ENCODE measurements at regions not wholly inside any gene's neighbourhood (a gene's known extent, or its start where the extent isn't known, plus 50 kb on each side); places are given as distances from the start of the nearest gene placed in this dataset.
"Not testable (repeated sequence)": the region's sequence is repeated elsewhere in the genome, so short reads cannot be mapped to it uniquely, and the experiment has no call there.

DNA sequence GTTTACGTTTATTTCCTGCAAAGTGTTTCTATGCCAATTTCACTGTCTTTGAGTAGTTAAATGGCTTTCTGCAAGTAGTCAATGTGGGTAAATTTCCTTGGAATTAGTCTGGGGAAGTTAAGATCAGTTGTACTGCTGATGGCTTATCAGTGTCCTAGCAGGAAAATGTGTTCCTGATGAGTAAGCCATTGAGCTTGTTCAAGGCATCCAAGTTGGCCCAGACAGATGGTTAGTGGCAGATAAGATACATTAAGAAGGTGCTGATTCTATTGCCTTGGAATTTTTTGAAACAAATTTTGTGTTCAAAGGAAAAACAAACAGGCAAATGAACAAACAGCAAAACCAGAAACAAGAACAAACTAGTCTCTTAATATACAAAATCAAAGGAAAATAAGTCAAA is 258.4 kb downstream of the MAP2K6 start:
- H3K4me3 ChIP-seq (ENCODE audit: low read depth, low read length) = no peak overlapping the region
- TF ChIP-seq, protein P1, sequence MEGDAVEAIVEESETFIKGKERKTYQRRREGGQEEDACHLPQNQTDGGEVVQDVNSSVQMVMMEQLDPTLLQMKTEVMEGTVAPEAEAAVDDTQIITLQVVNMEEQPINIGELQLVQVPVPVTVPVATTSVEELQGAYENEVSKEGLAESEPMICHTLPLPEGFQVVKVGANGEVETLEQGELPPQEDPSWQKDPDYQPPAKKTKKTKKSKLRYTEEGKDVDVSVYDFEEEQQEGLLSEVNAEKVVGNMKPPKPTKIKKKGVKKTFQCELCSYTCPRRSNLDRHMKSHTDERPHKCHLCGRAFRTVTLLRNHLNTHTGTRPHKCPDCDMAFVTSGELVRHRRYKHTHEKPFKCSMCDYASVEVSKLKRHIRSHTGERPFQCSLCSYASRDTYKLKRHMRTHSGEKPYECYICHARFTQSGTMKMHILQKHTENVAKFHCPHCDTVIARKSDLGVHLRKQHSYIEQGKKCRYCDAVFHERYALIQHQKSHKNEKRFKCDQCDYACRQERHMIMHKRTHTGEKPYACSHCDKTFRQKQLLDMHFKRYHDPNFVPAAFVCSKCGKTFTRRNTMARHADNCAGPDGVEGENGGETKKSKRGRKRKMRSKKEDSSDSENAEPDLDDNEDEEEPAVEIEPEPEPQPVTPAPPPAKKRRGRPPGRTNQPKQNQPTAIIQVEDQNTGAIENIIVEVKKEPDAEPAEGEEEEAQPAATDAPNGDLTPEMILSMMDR (IDR thresholded peaks at IDR 0.05; ENCODE audit: low read depth, low read length) = no peak

DNA sequence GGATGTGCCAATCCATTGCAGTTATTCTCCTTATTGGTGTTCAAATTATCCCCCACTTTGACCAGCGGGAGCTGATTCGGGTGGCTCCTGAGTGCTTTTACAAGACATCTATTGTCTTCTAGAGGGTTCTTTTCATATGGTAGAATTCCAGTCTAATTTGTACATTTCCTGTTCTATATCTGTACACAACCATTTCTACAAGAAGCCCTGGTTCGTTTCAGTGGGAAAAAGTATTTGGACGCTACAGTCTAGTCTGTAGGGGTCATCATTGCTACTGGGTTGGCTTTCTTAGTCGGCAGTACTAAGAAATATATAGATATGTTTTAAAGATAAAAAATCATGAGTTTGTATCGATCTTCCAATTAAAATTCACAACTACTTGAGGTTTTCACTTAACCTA is 262.6 kb downstream of the MAP2K6 start:
- TF ChIP-seq, protein P1 (IDR thresholded peaks at IDR 0.05; ENCODE audit: low read depth, low read length) = no peak
- no peak overlapping the region for H3K4me3 ChIP-seq (ENCODE audit: low read depth, low read length)

DNA sequence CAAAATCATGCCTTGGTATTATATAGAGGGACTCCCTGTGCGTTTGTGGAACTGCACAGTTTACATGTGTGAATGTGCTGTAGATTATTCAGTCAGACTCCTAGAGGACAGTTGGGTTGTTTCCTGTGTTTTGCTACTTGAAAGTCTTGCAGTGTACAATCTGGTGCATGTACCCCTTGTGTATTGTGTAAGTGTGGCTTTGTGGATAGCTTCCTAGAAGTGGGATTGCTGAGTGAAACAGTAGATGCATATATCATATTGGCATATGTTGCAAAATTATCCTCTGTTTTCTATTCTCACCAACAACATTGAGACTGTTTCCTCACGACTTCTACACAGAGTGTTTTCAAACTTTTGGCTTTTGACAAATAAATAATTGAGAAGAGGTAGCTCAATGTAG is 263.7 kb downstream of the MAP2K6 start:
- TF ChIP-seq, protein P1 (IDR thresholded peaks at IDR 0.05; ENCODE audit: low read depth, low read length) = no peak
- H3K4me3 ChIP-seq (ENCODE audit: low read depth, low read length) = no peak overlapping the region

DNA sequence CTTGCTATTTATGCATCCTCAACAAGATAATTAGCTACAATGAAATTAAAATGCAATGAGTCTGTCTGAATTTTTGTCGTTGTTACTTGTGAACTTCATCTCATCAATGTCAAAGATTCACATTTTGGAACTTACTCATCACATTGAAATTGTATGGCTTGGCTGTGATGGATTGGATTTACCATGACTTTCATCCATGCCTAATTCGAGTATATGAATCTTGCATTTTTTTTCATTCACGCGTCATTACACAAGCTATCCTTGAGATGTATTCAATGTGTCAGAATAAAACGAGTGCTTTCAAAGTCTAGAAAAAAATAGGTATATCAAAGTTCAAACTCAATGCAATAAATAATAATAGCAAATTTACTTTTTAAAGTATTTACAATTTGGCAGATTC is 265.3 kb downstream of the MAP2K6 start:
- TF ChIP-seq, protein P1 (IDR thresholded peaks at IDR 0.05; ENCODE audit: low read depth, low read length) = no peak
- no peak overlapping the region for H3K4me3 ChIP-seq (ENCODE audit: low read depth, low read length)

DNA sequence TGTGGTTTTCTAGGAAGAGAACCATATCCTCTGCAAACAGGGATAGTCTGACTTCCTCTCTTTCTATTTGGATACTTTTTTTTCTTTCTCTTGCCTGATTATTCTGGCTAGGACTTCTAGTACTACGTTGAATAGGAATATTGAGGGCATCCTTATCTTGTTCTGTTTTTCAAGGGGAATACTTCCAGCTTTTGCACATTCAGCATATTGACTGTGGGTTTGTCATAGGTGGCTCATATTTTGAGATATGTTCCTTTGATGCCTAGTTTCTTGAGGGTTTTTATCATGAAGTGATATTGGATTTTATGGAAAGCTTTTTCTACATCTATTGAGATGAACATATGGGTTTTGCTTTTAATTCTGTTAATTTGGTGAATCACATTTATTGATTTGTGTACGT is 269.8 kb downstream of the MAP2K6 start:
- TF ChIP-seq, protein P1 (IDR thresholded peaks at IDR 0.05; ENCODE audit: low read depth, low read length) = no peak
- H3K4me3 ChIP-seq (ENCODE audit: low read depth, low read length) = no peak overlapping the region

DNA sequence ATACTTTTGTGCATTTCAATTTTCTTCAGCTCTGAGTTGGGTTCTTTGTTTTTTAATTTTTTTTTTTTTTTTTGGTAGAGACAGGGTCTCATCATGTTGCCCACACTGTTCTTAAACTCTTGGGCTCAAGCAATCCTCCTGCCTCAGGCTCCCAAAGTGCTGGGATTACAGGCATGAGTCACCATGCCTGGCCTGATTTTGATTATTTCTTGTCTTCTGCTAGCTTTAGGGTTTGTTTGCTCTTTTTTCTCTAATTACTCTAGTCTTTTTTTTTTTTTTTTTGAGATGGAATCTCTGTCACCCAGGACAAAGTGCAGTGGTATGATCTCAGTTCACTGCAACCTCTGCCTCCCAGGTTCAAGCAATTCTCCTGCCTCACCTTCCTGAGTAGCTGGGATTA is 270.7 kb downstream of the MAP2K6 start:
- H3K4me3 ChIP-seq (ENCODE audit: low read depth, low read length) = not testable (repeated sequence)

DNA sequence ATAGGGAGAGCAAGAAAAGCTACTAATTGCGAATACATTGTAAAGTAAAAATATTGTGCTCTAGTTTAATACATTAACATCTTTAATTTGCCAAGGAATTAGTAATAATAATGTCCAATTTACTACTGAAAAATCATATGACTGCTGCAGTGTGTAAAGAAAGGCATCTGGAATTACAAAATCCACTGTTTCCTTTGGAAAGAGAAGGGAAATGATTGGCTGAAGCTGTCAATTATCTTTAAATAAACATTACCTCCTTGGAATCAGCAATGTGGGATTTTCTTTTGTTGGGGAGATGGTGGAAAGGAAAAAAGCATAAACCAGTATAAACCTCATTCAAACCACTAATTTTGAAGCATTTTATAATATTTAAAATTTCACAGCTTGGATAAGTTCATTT is 276.0 kb downstream of the MAP2K6 start:
- TF ChIP-seq, protein P1 (IDR thresholded peaks at IDR 0.05; ENCODE audit: low read depth, low read length) = no peak
- no peak overlapping the region for H3K4me3 ChIP-seq (ENCODE audit: low read depth, low read length)

DNA sequence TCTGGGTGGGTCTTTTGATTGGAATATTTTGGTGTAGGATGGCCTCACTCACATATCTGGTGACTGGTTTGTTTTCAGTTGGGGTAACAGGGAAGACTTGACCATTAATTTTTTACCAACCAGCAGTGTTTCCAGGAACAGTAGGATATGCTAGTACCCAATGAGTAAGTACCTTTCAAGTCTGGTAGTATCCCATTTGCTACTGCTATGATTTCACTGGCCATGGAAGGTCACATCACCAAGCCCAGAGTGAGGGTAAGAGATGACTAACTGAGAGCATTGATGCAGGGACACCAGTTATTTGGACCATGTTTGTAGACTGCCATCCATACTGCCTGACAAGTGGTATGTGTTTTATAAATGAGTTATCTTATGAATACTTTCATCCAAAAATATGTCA is 277.7 kb downstream of the MAP2K6 start:
- H3K4me3 ChIP-seq (ENCODE audit: low read depth, low read length) = no peak overlapping the region
- TF ChIP-seq, protein P1 (IDR thresholded peaks at IDR 0.05; ENCODE audit: low read depth, low read length) = no peak
